ENCODE measurements at regions not wholly inside any gene's neighbourhood (a gene's known extent, or its start where the extent isn't known, plus 50 kb on each side); places are given as distances from the start of the nearest gene placed in this dataset.

DNA sequence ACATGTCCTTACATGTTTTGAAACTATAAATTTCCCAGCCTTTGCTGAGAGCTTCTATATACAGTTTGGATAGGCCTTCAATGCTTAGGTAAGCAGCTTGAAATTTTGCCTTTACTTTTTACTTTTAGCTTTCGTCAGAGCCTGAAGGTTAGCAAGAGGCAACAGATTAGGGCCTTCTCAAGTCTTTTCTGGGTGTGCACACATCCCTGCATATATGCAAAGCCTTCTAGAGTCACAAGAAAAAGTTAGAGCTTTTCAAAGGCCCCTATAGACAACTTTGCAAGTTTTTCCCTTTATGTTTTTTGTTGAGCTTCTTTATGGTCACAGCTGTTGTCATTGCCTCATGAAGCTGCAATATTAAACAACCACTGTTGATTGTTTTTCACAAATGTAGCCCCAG lies 778.4 kb downstream of the GALC start (continued):
- TF ChIP-seq, protein P1, sequence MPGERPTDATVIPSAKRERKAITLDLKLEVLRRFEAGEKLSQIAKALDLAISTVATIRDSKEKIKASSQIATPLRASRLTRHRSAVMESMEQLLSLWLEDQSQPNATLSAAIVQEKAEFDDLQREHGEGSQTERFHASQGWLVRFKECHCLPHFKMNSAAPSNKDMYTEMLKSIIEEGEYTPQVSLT (CRISPR knock-in tag; IDR thresholded peaks at IDR 0.05; ENCODE audit: borderline replicate concordance, low read depth): no peak
- TF ChIP-seq MBD4 (IDR thresholded peaks at IDR 0.05; ENCODE audit: borderline replicate concordance, low read length): no peak
- TF ChIP-seq MATR3 (CRISPR knock-in tag; IDR thresholded peaks at IDR 0.05): no peak
- no peak for TF ChIP-seq CBX5 (CRISPR knock-in tag; IDR thresholded peaks at IDR 0.05; ENCODE audit: borderline replicate concordance)

DNA sequence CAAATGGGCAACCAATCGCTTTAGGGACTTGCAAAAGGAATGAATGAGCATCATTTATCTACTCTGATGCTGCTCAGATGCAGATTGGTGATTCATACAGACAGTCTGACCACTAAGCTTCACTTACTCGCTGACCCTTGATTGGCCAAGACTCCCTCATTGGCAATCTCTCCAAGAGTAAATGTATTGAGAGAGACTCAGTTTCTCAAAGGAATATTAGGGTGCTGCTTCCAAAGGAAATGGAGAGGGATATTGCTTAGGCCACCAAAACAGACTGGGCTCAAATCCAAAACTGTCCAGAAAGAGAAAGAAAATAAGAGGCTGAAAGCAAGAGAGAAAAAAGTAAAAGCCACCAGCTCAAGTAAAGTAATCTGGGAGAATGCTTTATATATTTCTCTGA lies 785.2 kb downstream of the GALC start:
- Histone ChIP-seq H4K20me1 (ENCODE audit: insufficient read depth, low read length) (no peaks in the 10 kb centered on the region), H3K4me2 (ENCODE audit: low read depth, low read length) (no peak overlapping the region), H3K9ac (ENCODE audit: insufficient read depth, low read depth, low read length) (no peak overlapping the region), H3K79me2 (ENCODE audit: insufficient read depth, low read length) (no peaks in the 10 kb centered on the region), H2AFZ (ENCODE audit: low read length) (no peak overlapping the region), H3K9me3 (ENCODE audit: low read length) (peaks cover 43% of the 10 kb centered on the region), H3K27ac (ENCODE audit: extremely low read length, insufficient read depth, low read length) (no peak overlapping the region), H3K4me1 (ENCODE audit: insufficient read depth, low read length) (no peaks in the 10 kb centered on the region), H3K27me3 (ENCODE audit: control insufficient read depth in 1 of 2, insufficient read depth in 2 of 2, low read length in 2 of 2) (no peaks in the 10 kb centered on the region), H3K4me3 (replicated peaks in 1 of 3; ENCODE audit: insufficient read depth in 1 of 3, low read depth in 2 of 3, low read length in 3 of 3) (no peak overlapping the region), H3K36me3 (replicated peaks in 1 of 2; ENCODE audit: control insufficient read depth in 1 of 2, insufficient read depth in 2 of 2, low read length in 2 of 2) (no peaks in the 10 kb centered on the region)
- CTCF ChIA-PET (ENCODE audit: low intra/inter-chr PET ratio, low total read pairs): no interaction called here
- FAIRE-seq: no peak
- in situ Hi-C loops (cut with HindIII; ENCODE audit: extremely low pct_ligation_motif_present, low pct_unique_long_range_greater_than_20kb): no loop called here
- no TSS peak for BruUV-seq (replicated peaks)
- WGBS (ENCODE audit: low lambda C conversion rate): 2% methylated on average over 2 of the region's 2 CpGs
- intact Hi-C loops (cut with micrococcal nuclease; ENCODE audit: unreplicated experiment): loop anchor here (10.0 kb wide), 1 partner anchor 83 kb away; no protein-coding TSS in a partner anchor
- TF ChIP-seq TBX3 (IDR thresholded peaks at IDR 0.05; ENCODE audit: borderline replicate concordance): no peak
- no peak for ATAC-seq
- no peak for DNase-seq (ENCODE audit: low spot score)
- POLR2A ChIA-PET: no interaction called here

DNA sequence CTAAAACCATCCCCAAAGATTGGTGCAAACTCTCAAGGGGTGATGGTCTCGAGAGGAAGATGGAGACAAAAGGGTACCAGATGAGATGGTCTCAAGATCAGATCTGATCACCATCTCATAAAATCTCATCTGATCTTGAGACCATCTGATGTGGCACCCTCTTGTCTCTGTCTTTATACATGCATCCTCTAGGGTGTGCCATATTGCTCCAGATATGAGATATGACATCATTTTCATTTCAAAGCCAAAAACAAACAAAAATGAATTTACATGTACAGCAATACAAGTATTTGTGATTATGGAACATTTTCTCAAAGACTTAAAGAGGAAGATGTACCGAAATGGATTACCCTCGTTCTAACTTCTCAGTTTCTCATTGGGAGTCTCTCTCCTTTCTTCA lies 787.2 kb downstream of the GALC start:
- no TSS peak for BruUV-seq (replicated peaks)
- ChIA-PET CTCF (ENCODE audit: low intra/inter-chr PET ratio, low total read pairs) (no interaction called here), POLR2A (no interaction called here)
- H3K4me3 ChIP-seq (replicated peaks in 1 of 3; ENCODE audit: insufficient read depth in 1 of 3, low read depth in 2 of 3, low read length in 3 of 3): no peak overlapping the region
- DNase-seq (ENCODE audit: low spot score): no peak
- H3K9me3 ChIP-seq (ENCODE audit: low read length): peaks cover 46% of the 10 kb centered on the region
- TF ChIP-seq ZFP90 (CRISPR knock-in tag; IDR thresholded peaks at IDR 0.05; ENCODE audit: borderline replicate concordance) (no peak), ATF7 (IDR thresholded peaks at IDR 0.05) (peak; percentile 24; the same call in 1 of the 2 replicates), ATF7 (CRISPR knock-in tag; IDR thresholded peaks at IDR 0.05) (no peak)
- 0% methylated on average over 3 of the region's 3 CpGs for WGBS (ENCODE audit: low lambda C conversion rate)
- intact Hi-C loops (cut with micrococcal nuclease; ENCODE audit: unreplicated experiment): loop anchor here (10.0 kb wide), 1 partner anchor 81 kb away; no protein-coding TSS in a partner anchor
- no peak overlapping the region for H2AFZ ChIP-seq (ENCODE audit: low read length)
- H3K79me2 ChIP-seq (ENCODE audit: insufficient read depth, low read length): no peaks in the 10 kb centered on the region
- H3K27me3 ChIP-seq (ENCODE audit: control insufficient read depth in 1 of 2, insufficient read depth in 2 of 2, low read length in 2 of 2): no peaks in the 10 kb centered on the region
- no peak for FAIRE-seq
- H3K4me1 ChIP-seq (ENCODE audit: insufficient read depth, low read length): no peaks in the 10 kb centered on the region
- in situ Hi-C loops (cut with HindIII; ENCODE audit: extremely low pct_ligation_motif_present, low pct_unique_long_range_greater_than_20kb): no loop called here
- no peak for ATAC-seq
- no peak overlapping the region for H3K4me2 ChIP-seq (ENCODE audit: low read depth, low read length)
- H3K27ac ChIP-seq (ENCODE audit: extremely low read length, insufficient read depth, low read length): no peak overlapping the region
- H3K9ac ChIP-seq (ENCODE audit: insufficient read depth, low read depth, low read length): no peak overlapping the region
- no peaks in the 10 kb centered on the region for H4K20me1 ChIP-seq (ENCODE audit: insufficient read depth, low read length)
- no peaks in the 10 kb centered on the region for H3K36me3 ChIP-seq (replicated peaks in 1 of 2; ENCODE audit: control insufficient read depth in 1 of 2, insufficient read depth in 2 of 2, low read length in 2 of 2)
